ENCODE measurements at regions not wholly inside any gene's neighbourhood (a gene's known extent, or its start where the extent isn't known, plus 50 kb on each side); places are given as distances from the start of the nearest gene placed in this dataset.
"Not testable (repeated sequence)": the region's sequence is repeated elsewhere in the genome, so short reads cannot be mapped to it uniquely, and the experiment has no call there.

- DNase-seq = no peak
These were observed 108.7 kb downstream of the SUCLA2 start for GRCh38 chr13:47892374-47892773.

- no peak for DNase-seq
These were observed 110.8 kb downstream of the SUCLA2 start for GRCh38 chr13:47890146-47890814.

- no peak for DNase-seq
These were observed 114.8 kb downstream of the SUCLA2 start for GRCh38 chr13:47886314-47886713.

GRCh38 chr13:47875201-47875600 lies 125.9 kb downstream of the SUCLA2 start:
- no peak for DNase-seq

GRCh38 chr13:47873987-47874386 lies 127.1 kb downstream of the SUCLA2 start:
- not testable (repeated sequence) for DNase-seq

- not testable (repeated sequence) for DNase-seq
These were observed 127.8 kb downstream of the SUCLA2 start for GRCh38 chr13:47873319-47873718.

- DNase-seq = no peak
These were observed 131.3 kb downstream of the SUCLA2 start for GRCh38 chr13:47869776-47870175.

- no peak for DNase-seq
These were observed 135.2 kb downstream of the SUCLA2 start for GRCh38 chr13:47865883-47866282.

- no peak for DNase-seq
These were observed 138.2 kb downstream of the SUCLA2 start for GRCh38 chr13:47862841-47863240.

- DNase-seq = no peak
These were observed 141.9 kb downstream of the SUCLA2 start for GRCh38 chr13:47859165-47859564.

GRCh38 chr13:47858042-47859025 lies 142.7 kb downstream of the SUCLA2 start:
- DNase-seq = no peak

- DNase-seq = no peak
These were observed 147.8 kb downstream of the SUCLA2 start for GRCh38 chr13:47853236-47853635.

GRCh38 chr13:47846886-47847285 lies 154.2 kb downstream of the SUCLA2 start:
- no peak for DNase-seq

GRCh38 chr13:47845981-47846380 lies 155.1 kb downstream of the SUCLA2 start:
- DNase-seq = no peak

GRCh38 chr13:47843005-47843404 lies 158.1 kb downstream of the SUCLA2 start:
- DNase-seq = no peak

- DNase-seq = no peak
These were observed 159.9 kb downstream of the SUCLA2 start for GRCh38 chr13:47841151-47841550.

GRCh38 chr13:47837906-47838305 lies 163.2 kb downstream of the SUCLA2 start:
- DNase-seq = no peak

- no peak for DNase-seq
These were observed 163.8 kb downstream of the SUCLA2 start for GRCh38 chr13:47837104-47837880.

- no peak for DNase-seq
These were observed 165.4 kb downstream of the SUCLA2 start for GRCh38 chr13:47835470-47836228.

- no peak for DNase-seq
These were observed 168.6 kb downstream of the SUCLA2 start for GRCh38 chr13:47832458-47832972.

GRCh38 chr13:47831265-47831664 lies 169.8 kb downstream of the SUCLA2 start:
- DNase-seq = no peak

- DNase-seq = no peak
These were observed 171.4 kb downstream of the SUCLA2 start for GRCh38 chr13:47829690-47830089.
